ENCODE measurements at regions not wholly inside any gene's neighbourhood (a gene's known extent, or its start where the extent isn't known, plus 50 kb on each side); places are given as distances from the start of the nearest gene placed in this dataset.

DNA sequence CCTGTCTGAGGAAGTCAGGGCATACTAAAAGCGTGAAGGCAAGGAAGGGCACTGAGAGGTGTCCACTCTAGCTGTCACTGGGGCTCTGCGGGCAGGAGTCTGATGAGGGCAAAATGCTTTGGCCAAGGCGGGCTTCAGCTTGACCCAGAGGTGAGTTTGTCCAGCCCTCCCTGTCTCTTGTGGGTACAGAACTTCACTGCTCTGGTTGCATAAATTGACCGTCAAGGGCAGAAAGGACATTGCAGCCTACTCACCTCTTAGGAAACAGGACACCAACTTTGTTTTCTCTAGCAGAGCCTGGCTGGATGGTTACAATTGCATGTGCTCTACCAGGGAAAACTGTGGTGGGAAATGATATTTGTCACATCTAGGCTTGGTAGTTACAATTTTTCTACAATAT, 170.9 kb downstream of the TMEM38B start:
- FAIRE-seq (no peak), DNase-seq (ENCODE audit: low read depth, low spot score) (no peak)
- no peak for TF ChIP-seq EZH2 (IDR thresholded peaks at IDR 0.05; ENCODE audit: low read length)
- TF ChIP-seq, protein P1, sequence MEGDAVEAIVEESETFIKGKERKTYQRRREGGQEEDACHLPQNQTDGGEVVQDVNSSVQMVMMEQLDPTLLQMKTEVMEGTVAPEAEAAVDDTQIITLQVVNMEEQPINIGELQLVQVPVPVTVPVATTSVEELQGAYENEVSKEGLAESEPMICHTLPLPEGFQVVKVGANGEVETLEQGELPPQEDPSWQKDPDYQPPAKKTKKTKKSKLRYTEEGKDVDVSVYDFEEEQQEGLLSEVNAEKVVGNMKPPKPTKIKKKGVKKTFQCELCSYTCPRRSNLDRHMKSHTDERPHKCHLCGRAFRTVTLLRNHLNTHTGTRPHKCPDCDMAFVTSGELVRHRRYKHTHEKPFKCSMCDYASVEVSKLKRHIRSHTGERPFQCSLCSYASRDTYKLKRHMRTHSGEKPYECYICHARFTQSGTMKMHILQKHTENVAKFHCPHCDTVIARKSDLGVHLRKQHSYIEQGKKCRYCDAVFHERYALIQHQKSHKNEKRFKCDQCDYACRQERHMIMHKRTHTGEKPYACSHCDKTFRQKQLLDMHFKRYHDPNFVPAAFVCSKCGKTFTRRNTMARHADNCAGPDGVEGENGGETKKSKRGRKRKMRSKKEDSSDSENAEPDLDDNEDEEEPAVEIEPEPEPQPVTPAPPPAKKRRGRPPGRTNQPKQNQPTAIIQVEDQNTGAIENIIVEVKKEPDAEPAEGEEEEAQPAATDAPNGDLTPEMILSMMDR (optimal IDR thresholded peaks at IDR 0.05 in 1 of 3, IDR thresholded peaks at IDR 0.05 in 1 of 3, conservative IDR thresholded peaks at IDR 0.05 in 1 of 3; ENCODE audit: extremely low read depth in 1 of 3, insufficient read depth in 2 of 3, low read length in 3 of 3) = no peak
- no peak overlapping the region for H3K9ac ChIP-seq (ENCODE audit: control insufficient read depth, extremely low read depth, insufficient read depth, low read length)
- H3K4me3 ChIP-seq (ENCODE audit: control insufficient read depth in 2 of 3, extremely low read depth in 1 of 3, insufficient read depth in 2 of 3, low read depth in 1 of 3, low read length in 3 of 3) = no peak overlapping the region
- no peak overlapping the region for H2AFZ ChIP-seq (ENCODE audit: control insufficient read depth, low read length)
- no peaks in the 10 kb centered on the region for H3K79me2 ChIP-seq (ENCODE audit: control insufficient read depth, insufficient read depth, low read length)
- no peak overlapping the region for H3K4me2 ChIP-seq (ENCODE audit: control insufficient read depth, extremely low read depth, insufficient read depth, low read depth, low read length)
- H3K27ac ChIP-seq (ENCODE audit: control insufficient read depth, insufficient read depth, low read length) = no peak overlapping the region
- H3K9me3 ChIP-seq (ENCODE audit: control insufficient read depth, low read depth, low read length) = no peaks in the 10 kb centered on the region
- no peaks in the 10 kb centered on the region for H4K20me1 ChIP-seq (ENCODE audit: control insufficient read depth, extremely low read depth, insufficient read depth, low read length)
- no peaks in the 10 kb centered on the region for H3K9me1 ChIP-seq (ENCODE audit: control insufficient read depth, extremely low read depth, insufficient read depth, low read length)
- H3K36me3 ChIP-seq (ENCODE audit: control insufficient read depth in 2 of 2, extremely low read depth in 1 of 2, insufficient read depth in 2 of 2, low read length in 2 of 2) = no peaks in the 10 kb centered on the region
- dilution Hi-C loops (cut with MboI; ENCODE audit: extremely low pct_ligation_motif_present, low sequenced_read_pairs) = no loop called here
- H3K4me1 ChIP-seq (ENCODE audit: control insufficient read depth, extremely low read depth, insufficient read depth, low read length) = peaks cover 10% of the 10 kb centered on the region
- no peaks in the 10 kb centered on the region for H3K27me3 ChIP-seq (ENCODE audit: control insufficient read depth, extremely low read depth, insufficient read depth, low read length)

DNA sequence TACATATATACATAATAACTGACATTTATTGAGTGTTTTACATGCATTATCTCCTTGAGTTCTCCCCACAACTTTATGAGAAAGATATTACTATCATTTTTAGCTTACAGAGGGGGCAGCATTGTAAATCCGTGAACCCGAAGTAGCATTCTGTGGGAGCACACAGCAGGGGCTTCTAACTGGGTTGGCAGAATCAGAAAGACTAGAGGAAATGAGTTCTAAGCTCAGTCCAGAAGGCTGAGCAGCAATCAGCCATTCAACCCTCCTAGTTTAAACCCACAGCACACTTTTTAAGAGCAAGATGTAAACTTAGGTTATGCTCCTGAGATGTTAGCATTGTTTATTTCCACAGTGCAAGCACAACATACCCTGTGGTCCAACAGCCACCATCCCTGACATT, 177.2 kb downstream of the TMEM38B start:
- FAIRE-seq (no peak), DNase-seq (ENCODE audit: low read depth, low spot score) (no peak)
- Histone ChIP-seq H3K4me2 (ENCODE audit: control insufficient read depth, extremely low read depth, insufficient read depth, low read depth, low read length) (no peak overlapping the region), H3K9me1 (ENCODE audit: control insufficient read depth, extremely low read depth, insufficient read depth, low read length) (no peaks in the 10 kb centered on the region), H2AFZ (ENCODE audit: control insufficient read depth, low read length) (no peak overlapping the region), H4K20me1 (ENCODE audit: control insufficient read depth, extremely low read depth, insufficient read depth, low read length) (no peaks in the 10 kb centered on the region), H3K9ac (ENCODE audit: control insufficient read depth, extremely low read depth, insufficient read depth, low read length) (no peak overlapping the region), H3K27ac (ENCODE audit: control insufficient read depth, insufficient read depth, low read length) (no peak overlapping the region), H3K4me1 (ENCODE audit: control insufficient read depth, extremely low read depth, insufficient read depth, low read length) (no peaks in the 10 kb centered on the region), H3K9me3 (ENCODE audit: control insufficient read depth, low read depth, low read length) (no peaks in the 10 kb centered on the region), H3K27me3 (ENCODE audit: control insufficient read depth, extremely low read depth, insufficient read depth, low read length) (no peaks in the 10 kb centered on the region), H3K79me2 (ENCODE audit: control insufficient read depth, insufficient read depth, low read length) (no peaks in the 10 kb centered on the region), H3K36me3 (ENCODE audit: control insufficient read depth in 2 of 2, extremely low read depth in 1 of 2, insufficient read depth in 2 of 2, low read length in 2 of 2) (no peaks in the 10 kb centered on the region), H3K4me3 (ENCODE audit: control insufficient read depth in 2 of 3, extremely low read depth in 1 of 3, insufficient read depth in 2 of 3, low read depth in 1 of 3, low read length in 3 of 3) (no peak overlapping the region)
- dilution Hi-C loops (cut with MboI; ENCODE audit: extremely low pct_ligation_motif_present, low sequenced_read_pairs) = no loop called here
- TF ChIP-seq EZH2 (IDR thresholded peaks at IDR 0.05; ENCODE audit: low read length) = no peak
- TF ChIP-seq, protein P1 (optimal IDR thresholded peaks at IDR 0.05 in 1 of 3, IDR thresholded peaks at IDR 0.05 in 1 of 3, conservative IDR thresholded peaks at IDR 0.05 in 1 of 3; ENCODE audit: extremely low read depth in 1 of 3, insufficient read depth in 2 of 3, low read length in 3 of 3) = no peak
